ENCODE measurements at regions not wholly inside any gene's neighbourhood (a gene's known extent, or its start where the extent isn't known, plus 50 kb on each side); places are given as distances from the start of the nearest gene placed in this dataset.

DNA sequence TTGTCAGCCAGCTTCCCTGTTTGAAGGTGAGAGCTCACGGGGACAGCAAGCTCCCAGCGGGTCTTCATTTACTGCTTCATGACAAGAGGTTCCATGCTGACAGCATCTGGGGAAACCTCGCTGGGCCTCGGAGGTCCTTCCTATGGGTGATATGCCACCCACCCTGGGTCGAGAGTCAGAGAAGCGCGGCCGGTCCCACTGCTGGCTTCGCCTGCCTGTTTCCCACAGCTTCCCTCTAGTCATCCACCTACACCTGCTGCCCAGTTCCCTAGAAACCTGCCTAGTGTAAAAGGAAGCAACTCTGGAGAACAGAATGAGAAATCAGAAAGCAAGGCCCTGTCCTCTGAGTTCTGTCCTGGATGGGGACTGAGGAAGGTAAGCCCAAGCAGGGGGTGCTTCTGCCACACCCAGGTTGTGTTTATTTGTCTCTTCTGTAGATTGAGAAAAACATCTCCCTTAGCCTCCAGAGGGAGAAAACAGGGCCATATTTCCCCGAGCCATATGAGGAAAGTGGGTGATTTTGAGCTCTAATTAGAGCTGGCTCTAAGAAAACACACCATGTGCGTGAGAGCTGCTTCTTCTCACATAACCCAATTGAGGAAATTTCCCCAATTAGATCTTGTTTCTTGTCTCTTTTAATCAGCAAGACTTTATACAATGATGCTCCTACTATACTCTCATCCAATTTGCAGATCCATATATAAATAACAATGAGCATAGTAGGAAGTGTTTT lies 504.3 kb downstream of the IRS2 start:
- Mint-ChIP-seq H3K36me3 (no peaks in the 10 kb centered on the region), H3K4me1 (no peaks in the 10 kb centered on the region), H3K27ac (no peak overlapping the region), H3K27me3 (ENCODE audit: low read depth) (no peaks in the 10 kb centered on the region), H3K4me3 (no peak overlapping the region), H3K9me3 (peaks cover 7% of the 10 kb centered on the region)
- CTCF ChIA-PET: no interaction called here
- DNase-seq (ENCODE audit: low spot score) (no peak), ATAC-seq (no peak)
- TF ChIP-seq, protein P1, sequence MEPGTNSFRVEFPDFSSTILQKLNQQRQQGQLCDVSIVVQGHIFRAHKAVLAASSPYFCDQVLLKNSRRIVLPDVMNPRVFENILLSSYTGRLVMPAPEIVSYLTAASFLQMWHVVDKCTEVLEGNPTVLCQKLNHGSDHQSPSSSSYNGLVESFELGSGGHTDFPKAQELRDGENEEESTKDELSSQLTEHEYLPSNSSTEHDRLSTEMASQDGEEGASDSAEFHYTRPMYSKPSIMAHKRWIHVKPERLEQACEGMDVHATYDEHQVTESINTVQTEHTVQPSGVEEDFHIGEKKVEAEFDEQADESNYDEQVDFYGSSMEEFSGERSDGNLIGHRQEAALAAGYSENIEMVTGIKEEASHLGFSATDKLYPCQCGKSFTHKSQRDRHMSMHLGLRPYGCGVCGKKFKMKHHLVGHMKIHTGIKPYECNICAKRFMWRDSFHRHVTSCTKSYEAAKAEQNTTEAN (CRISPR knock-in tag; IDR thresholded peaks at IDR 0.05): no peak
- TF ChIP-seq SOX15 (CRISPR knock-in tag; IDR thresholded peaks at IDR 0.05) (no peak), CREM (CRISPR knock-in tag; IDR thresholded peaks at IDR 0.05) (no peak), NR3C1 (CRISPR knock-in tag; conservative IDR thresholded peaks at IDR 0.05; ENCODE audit: low read depth) (no peak), NFYB (CRISPR knock-in tag; conservative IDR thresholded peaks at IDR 0.05; ENCODE audit: low read depth) (no peak), PREB (CRISPR knock-in tag; IDR thresholded peaks at IDR 0.05; ENCODE audit: borderline replicate concordance) (no peak), ETV6 (CRISPR knock-in tag; IDR thresholded peaks at IDR 0.05) (no peak), PRRX2 (CRISPR knock-in tag; IDR thresholded peaks at IDR 0.05) (no peak), AR (CRISPR knock-in tag; IDR thresholded peaks at IDR 0.05) (no peak), ATF1 (CRISPR knock-in tag; IDR thresholded peaks at IDR 0.05) (no peak), ZNF396 (CRISPR knock-in tag; IDR thresholded peaks at IDR 0.05; ENCODE audit: borderline replicate concordance) (no peak), GTF2I (CRISPR knock-in tag; conservative IDR thresholded peaks at IDR 0.05) (no peak), GABPB1 (CRISPR knock-in tag; IDR thresholded peaks at IDR 0.05) (no peak), ATF3 (CRISPR knock-in tag; conservative IDR thresholded peaks at IDR 0.05) (no peak), ZNF416 (CRISPR knock-in tag; IDR thresholded peaks at IDR 0.05) (no peak), ZNF263 (CRISPR knock-in tag; IDR thresholded peaks at IDR 0.05; ENCODE audit: low read depth) (no peak)
- TF ChIP-seq, protein P2, sequence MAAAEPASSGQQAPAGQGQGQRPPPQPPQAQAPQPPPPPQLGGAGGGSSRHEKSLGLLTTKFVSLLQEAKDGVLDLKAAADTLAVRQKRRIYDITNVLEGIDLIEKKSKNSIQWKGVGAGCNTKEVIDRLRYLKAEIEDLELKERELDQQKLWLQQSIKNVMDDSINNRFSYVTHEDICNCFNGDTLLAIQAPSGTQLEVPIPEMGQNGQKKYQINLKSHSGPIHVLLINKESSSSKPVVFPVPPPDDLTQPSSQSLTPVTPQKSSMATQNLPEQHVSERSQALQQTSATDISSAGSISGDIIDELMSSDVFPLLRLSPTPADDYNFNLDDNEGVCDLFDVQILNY (CRISPR knock-in tag; IDR thresholded peaks at IDR 0.05): no peak
- TF ChIP-seq, protein P3, sequence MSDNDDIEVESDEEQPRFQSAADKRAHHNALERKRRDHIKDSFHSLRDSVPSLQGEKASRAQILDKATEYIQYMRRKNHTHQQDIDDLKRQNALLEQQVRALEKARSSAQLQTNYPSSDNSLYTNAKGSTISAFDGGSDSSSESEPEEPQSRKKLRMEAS (CRISPR knock-in tag; IDR thresholded peaks at IDR 0.05): no peak
- TF ChIP-seq, protein P4, sequence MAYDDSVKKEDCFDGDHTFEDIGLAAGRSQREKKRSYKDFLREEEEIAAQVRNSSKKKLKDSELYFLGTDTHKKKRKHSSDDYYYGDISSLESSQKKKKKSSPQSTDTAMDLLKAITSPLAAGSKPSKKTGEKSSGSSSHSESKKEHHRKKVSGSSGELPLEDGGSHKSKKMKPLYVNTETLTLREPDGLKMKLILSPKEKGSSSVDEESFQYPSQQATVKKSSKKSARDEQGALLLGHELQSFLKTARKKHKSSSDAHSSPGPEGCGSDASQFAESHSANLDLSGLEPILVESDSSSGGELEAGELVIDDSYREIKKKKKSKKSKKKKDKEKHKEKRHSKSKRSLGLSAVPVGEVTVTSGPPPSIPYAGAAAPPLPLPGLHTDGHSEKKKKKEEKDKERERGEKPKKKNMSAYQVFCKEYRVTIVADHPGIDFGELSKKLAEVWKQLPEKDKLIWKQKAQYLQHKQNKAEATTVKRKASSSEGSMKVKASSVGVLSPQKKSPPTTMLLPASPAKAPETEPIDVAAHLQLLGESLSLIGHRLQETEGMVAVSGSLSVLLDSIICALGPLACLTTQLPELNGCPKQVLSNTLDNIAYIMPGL (CRISPR knock-in tag; IDR thresholded peaks at IDR 0.05): no peak
- TF ChIP-seq, protein P5, sequence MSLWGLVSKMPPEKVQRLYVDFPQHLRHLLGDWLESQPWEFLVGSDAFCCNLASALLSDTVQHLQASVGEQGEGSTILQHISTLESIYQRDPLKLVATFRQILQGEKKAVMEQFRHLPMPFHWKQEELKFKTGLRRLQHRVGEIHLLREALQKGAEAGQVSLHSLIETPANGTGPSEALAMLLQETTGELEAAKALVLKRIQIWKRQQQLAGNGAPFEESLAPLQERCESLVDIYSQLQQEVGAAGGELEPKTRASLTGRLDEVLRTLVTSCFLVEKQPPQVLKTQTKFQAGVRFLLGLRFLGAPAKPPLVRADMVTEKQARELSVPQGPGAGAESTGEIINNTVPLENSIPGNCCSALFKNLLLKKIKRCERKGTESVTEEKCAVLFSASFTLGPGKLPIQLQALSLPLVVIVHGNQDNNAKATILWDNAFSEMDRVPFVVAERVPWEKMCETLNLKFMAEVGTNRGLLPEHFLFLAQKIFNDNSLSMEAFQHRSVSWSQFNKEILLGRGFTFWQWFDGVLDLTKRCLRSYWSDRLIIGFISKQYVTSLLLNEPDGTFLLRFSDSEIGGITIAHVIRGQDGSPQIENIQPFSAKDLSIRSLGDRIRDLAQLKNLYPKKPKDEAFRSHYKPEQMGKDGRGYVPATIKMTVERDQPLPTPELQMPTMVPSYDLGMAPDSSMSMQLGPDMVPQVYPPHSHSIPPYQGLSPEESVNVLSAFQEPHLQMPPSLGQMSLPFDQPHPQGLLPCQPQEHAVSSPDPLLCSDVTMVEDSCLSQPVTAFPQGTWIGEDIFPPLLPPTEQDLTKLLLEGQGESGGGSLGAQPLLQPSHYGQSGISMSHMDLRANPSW (CRISPR knock-in tag; conservative IDR thresholded peaks at IDR 0.05; ENCODE audit: low read depth): no peak
- POLR2A ChIA-PET: no interaction called here
